ENCODE measurements at regions not wholly inside any gene's neighbourhood (a gene's known extent, or its start where the extent isn't known, plus 50 kb on each side); places are given as distances from the start of the nearest gene placed in this dataset.
A peak's percentile ranks its signal among the peaks of the same experiment; 100 is the strongest.

DNA sequence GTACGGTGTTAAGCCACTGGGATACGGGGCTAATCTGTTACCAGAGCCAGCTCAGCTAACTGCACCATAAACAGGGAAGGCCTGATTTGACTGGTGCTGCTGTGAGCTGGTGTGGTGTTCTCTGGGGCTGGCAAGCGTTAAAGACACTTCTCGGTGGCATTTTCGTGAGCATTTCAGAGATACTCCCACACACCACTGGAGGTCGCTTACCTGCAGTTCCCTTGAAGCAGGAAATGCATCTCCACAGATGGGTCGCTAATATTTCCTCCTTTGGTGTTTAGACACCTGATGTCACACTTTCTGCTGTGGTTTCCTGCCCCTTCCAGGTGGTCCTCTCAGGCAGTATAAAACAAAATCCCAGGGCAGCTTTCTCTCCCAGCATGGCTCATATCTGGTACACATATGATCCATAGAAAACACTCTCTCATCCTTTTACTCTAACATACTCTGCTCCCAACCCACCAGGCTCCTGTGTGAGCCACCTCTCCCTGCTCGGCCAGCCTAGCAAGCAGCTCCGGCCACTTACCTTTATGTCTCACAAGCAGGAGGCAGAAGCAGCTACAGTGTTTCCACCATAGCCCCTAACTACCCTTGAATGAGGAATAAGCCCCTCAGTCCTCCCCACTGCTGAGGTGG, 129.9 kb upstream of the GRIN2B start:
- Histone ChIP-seq H3K4me3 (ENCODE audit: low read length) (no peak overlapping the region; the same call in 1 of the 2 replicates), H2AFZ (ENCODE audit: low read depth, low read length) (peak overlapping the region; percentile 93), H3K27ac (ENCODE audit: low read length) (0 out of 2 replicates have a peak overlapping the region, but pooled peaks have one; percentile 4), H4K20me1 (ENCODE audit: insufficient read depth, low read length) (no peaks in the 10 kb centered on the region), H3K9me3 (ENCODE audit: insufficient read depth, low read length) (no peaks in the 10 kb centered on the region), H3K79me2 (ENCODE audit: low read length) (no peaks in the 10 kb centered on the region), H3K27me3 (ENCODE audit: low read depth, low read length) (no peaks in the 10 kb centered on the region), H3K4me2 (ENCODE audit: low read length) (peak overlapping the region; percentile 62), H3K36me3 (replicated peaks; ENCODE audit: low read depth, low read length) (no peaks in the 10 kb centered on the region), H3K9ac (ENCODE audit: low read length) (peak overlapping the region; percentile 28; the same call in 1 of the 2 replicates), H3K4me1 (ENCODE audit: low read length) (peaks cover 16% of the 10 kb centered on the region)
- no peak for TF ChIP-seq EZH2phosphoT487 (IDR thresholded peaks at IDR 0.05; ENCODE audit: low read depth)
- TF ChIP-seq, protein P1, sequence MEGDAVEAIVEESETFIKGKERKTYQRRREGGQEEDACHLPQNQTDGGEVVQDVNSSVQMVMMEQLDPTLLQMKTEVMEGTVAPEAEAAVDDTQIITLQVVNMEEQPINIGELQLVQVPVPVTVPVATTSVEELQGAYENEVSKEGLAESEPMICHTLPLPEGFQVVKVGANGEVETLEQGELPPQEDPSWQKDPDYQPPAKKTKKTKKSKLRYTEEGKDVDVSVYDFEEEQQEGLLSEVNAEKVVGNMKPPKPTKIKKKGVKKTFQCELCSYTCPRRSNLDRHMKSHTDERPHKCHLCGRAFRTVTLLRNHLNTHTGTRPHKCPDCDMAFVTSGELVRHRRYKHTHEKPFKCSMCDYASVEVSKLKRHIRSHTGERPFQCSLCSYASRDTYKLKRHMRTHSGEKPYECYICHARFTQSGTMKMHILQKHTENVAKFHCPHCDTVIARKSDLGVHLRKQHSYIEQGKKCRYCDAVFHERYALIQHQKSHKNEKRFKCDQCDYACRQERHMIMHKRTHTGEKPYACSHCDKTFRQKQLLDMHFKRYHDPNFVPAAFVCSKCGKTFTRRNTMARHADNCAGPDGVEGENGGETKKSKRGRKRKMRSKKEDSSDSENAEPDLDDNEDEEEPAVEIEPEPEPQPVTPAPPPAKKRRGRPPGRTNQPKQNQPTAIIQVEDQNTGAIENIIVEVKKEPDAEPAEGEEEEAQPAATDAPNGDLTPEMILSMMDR (IDR thresholded peaks at IDR 0.05; ENCODE audit: low read depth, low read length), result peak; percentile 83

DNA sequence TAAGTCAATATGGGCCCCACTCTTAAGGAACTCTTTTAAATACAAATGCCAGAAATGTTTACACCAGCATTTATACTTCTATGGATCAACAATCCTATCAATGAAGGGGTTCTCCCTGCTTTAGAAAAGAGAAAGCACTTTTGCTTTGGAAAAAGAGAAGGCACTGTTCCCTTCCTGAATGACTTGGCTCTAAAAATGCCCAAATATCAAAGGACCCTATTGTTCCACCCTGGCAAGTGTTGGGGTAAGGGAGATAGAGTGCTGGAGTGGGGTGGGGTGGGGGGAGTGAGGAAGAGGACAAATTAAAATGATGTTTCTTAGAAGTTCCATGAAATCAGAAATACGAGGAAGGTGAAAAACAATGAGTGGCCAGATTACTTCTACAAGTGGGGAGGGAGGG, 131.6 kb upstream of the GRIN2B start:
- no peaks in the 10 kb centered on the region for H4K20me1 ChIP-seq (ENCODE audit: insufficient read depth, low read length)
- no peak for TF ChIP-seq EZH2phosphoT487 (IDR thresholded peaks at IDR 0.05; ENCODE audit: low read depth)
- TF ChIP-seq, protein P1 (IDR thresholded peaks at IDR 0.05; ENCODE audit: low read depth, low read length), result no peak
- H3K4me3 ChIP-seq (ENCODE audit: low read length), result no peak overlapping the region
- H3K4me1 ChIP-seq (ENCODE audit: low read length), result peaks cover 16% of the 10 kb centered on the region
- H3K4me2 ChIP-seq (ENCODE audit: low read length), result no peak overlapping the region
- H3K27me3 ChIP-seq (ENCODE audit: low read depth, low read length), result no peaks in the 10 kb centered on the region
- no peak overlapping the region for H3K9ac ChIP-seq (ENCODE audit: low read length)
- H2AFZ ChIP-seq (ENCODE audit: low read depth, low read length), result no peak overlapping the region
- H3K27ac ChIP-seq (ENCODE audit: low read length), result no peak overlapping the region
- H3K79me2 ChIP-seq (ENCODE audit: low read length), result no peaks in the 10 kb centered on the region
- no peaks in the 10 kb centered on the region for H3K9me3 ChIP-seq (ENCODE audit: insufficient read depth, low read length)
- H3K36me3 ChIP-seq (replicated peaks; ENCODE audit: low read depth, low read length), result no peaks in the 10 kb centered on the region

DNA sequence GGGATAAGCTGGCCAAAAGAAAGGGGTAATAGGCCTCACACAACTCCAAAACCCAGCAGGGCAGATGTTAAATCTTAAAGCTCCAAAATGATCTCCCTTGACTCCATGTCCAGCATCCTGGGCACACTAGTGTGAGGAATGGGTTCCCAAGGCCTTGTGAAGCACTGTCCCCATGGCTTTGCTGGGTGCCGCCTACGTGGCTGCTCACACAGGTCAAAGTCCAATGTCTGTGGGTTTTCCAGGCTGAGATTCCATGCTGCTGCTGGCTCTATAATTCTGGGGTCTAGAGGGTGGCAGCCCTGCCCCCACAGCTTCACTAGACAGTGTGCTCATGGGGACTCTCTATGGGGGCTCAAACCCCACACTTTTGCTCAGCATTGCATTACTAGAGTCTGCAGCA, 145.3 kb upstream of the GRIN2B start:
- H3K27ac ChIP-seq (ENCODE audit: low read length), result no peak overlapping the region
- H3K9me3 ChIP-seq (ENCODE audit: insufficient read depth, low read length), result no peaks in the 10 kb centered on the region
- no peaks in the 10 kb centered on the region for H3K4me1 ChIP-seq (ENCODE audit: low read length)
- H4K20me1 ChIP-seq (ENCODE audit: insufficient read depth, low read length), result no peaks in the 10 kb centered on the region
- H3K36me3 ChIP-seq (replicated peaks; ENCODE audit: low read depth, low read length), result no peaks in the 10 kb centered on the region
- H3K79me2 ChIP-seq (ENCODE audit: low read length), result no peaks in the 10 kb centered on the region
- H2AFZ ChIP-seq (ENCODE audit: low read depth, low read length), result no peak overlapping the region
- TF ChIP-seq, protein P1 (IDR thresholded peaks at IDR 0.05; ENCODE audit: low read depth, low read length), result no peak
- no peak for TF ChIP-seq EZH2phosphoT487 (IDR thresholded peaks at IDR 0.05; ENCODE audit: low read depth)
- H3K27me3 ChIP-seq (ENCODE audit: low read depth, low read length), result no peaks in the 10 kb centered on the region
- H3K4me3 ChIP-seq (ENCODE audit: low read length), result no peak overlapping the region
- H3K9ac ChIP-seq (ENCODE audit: low read length), result no peak overlapping the region
- H3K4me2 ChIP-seq (ENCODE audit: low read length), result no peak overlapping the region

DNA sequence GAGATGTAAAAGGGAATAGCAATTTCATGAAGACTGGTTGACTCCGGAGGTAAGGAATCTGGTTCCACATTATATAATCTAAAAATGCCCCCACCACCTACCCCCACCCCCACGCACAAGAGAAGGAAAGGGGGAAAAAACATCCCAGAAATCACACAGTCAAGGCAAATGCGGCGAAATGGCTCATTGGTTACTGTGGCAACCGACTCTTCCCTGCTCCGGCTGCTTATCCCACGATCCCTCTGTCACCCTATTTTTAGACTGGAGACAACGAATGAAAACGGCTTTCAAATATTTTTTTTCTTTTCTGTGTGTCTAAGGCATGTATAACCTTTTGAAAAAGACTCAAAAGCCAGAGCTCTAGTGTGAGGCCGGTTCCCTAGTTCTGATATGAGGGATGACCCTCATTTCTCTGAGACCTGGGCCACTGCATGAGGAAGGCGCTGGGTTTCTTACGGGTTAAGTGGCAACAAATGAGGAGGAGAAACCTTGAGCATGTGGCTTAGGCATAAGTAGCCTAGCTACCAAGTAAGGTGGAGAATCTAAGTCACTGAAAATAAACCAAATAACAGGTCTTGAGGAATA, 148.3 kb upstream of the GRIN2B start:
- Histone ChIP-seq H3K9ac (ENCODE audit: low read length) (no peak overlapping the region), H2AFZ (ENCODE audit: low read depth, low read length) (no peak overlapping the region), H3K79me2 (ENCODE audit: low read length) (no peaks in the 10 kb centered on the region), H3K4me2 (ENCODE audit: low read length) (no peak overlapping the region), H4K20me1 (ENCODE audit: insufficient read depth, low read length) (no peaks in the 10 kb centered on the region), H3K9me3 (ENCODE audit: insufficient read depth, low read length) (no peaks in the 10 kb centered on the region), H3K27ac (ENCODE audit: low read length) (no peak overlapping the region), H3K4me1 (ENCODE audit: low read length) (no peaks in the 10 kb centered on the region), H3K36me3 (replicated peaks; ENCODE audit: low read depth, low read length) (no peaks in the 10 kb centered on the region), H3K4me3 (ENCODE audit: low read length) (no peak overlapping the region), H3K27me3 (ENCODE audit: low read depth, low read length) (no peaks in the 10 kb centered on the region)
- TF ChIP-seq EZH2phosphoT487 (IDR thresholded peaks at IDR 0.05; ENCODE audit: low read depth), result no peak
- TF ChIP-seq, protein P1 (IDR thresholded peaks at IDR 0.05; ENCODE audit: low read depth, low read length), result no peak

All from OCI-LY3 (cell line).